ENCODE measurements at regions not wholly inside any gene's neighbourhood (a gene's known extent, or its start where the extent isn't known, plus 50 kb on each side); places are given as distances from the start of the nearest gene placed in this dataset.

DNA sequence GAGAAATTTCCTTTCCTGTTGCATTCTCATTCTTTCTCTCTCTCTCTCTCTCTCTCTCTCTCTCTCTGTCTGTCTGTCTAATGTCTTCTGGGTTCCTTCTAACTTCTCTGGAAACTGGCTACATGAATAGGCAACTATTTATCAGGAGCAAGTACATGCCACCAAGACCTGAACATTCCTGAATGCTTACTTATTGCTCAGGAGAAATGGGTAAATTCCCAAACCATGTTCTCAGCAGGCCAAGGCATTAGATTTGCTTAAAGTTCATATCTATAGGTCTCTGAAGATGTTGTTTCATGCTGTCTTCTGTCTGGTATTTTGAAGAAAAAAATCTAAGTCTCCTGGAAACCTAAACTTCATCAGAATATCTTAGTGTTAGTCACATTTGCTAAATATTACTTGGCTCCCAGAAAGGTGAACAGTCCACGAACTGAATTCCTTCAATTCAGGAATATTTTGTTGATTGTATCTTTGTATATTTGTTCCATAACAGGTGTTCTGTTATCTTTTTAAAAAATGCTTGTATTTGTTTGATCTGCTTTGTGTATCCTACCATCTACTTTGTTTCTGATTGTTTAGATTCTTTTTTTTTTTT is 77.2 kb upstream of the FIGN start:
- TF ChIP-seq EZH2phosphoT487 (IDR thresholded peaks at IDR 0.05; ENCODE audit: borderline replicate concordance, low read depth) (no peak), TAF1 (IDR thresholded peaks at IDR 0.05; ENCODE audit: borderline replicate concordance, low read depth, low read length) (no peak), SIN3A (IDR thresholded peaks at IDR 0.05; ENCODE audit: borderline replicate concordance, low read depth, low read length) (no peak), POLR2AphosphoS5 (IDR thresholded peaks at IDR 0.05; ENCODE audit: low read depth, low read length) (no peak)

All from SK-N-SH (cell line).